ENCODE measurements at regions not wholly inside any gene's neighbourhood (a gene's known extent, or its start where the extent isn't known, plus 50 kb on each side); places are given as distances from the start of the nearest gene placed in this dataset.

GRCh38 chr6:66687611-66688140 lies 980.6 kb upstream of the EYS start (continued):
- no peak for TF ChIP-seq ZNF274 (IDR thresholded peaks at IDR 0.05; ENCODE audit: low read length)
- TF ChIP-seq ZNF274 (tag by site-specific recombination; IDR thresholded peaks at IDR 0.05; ENCODE audit: borderline replicate concordance), result no peak
- TF ChIP-seq ZNF146 (tag by site-specific recombination; IDR thresholded peaks at IDR 0.05), result no peak
- no peak for TF ChIP-seq OVOL3 (tag by site-specific recombination; IDR thresholded peaks at IDR 0.05)
- no peak for TF ChIP-seq ZNF202 (tag by site-specific recombination; IDR thresholded peaks at IDR 0.05; ENCODE audit: borderline replicate concordance)
- TF ChIP-seq KLF10 (tag by site-specific recombination; IDR thresholded peaks at IDR 0.05), result no peak
- TF ChIP-seq, protein P1, sequence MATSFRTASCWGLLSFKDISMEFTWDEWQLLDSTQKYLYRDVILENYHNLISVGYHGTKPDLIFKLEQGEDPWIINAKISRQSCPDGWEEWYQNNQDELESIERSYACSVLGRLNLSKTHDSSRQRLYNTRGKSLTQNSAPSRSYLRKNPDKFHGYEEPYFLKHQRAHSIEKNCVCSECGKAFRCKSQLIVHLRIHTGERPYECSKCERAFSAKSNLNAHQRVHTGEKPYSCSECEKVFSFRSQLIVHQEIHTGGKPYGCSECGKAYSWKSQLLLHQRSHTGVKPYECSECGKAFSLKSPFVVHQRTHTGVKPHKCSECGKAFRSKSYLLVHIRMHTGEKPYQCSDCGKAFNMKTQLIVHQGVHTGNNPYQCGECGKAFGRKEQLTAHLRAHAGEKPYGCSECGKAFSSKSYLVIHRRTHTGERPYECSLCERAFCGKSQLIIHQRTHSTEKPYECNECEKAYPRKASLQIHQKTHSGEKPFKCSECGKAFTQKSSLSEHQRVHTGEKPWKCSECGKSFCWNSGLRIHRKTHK (tag by site-specific recombination; IDR thresholded peaks at IDR 0.05), result no peak
- no peak for TF ChIP-seq ZNF660 (tag by site-specific recombination; IDR thresholded peaks at IDR 0.05)
- TF ChIP-seq ZNF610 (tag by site-specific recombination; IDR thresholded peaks at IDR 0.05; ENCODE audit: borderline replicate concordance), result no peak
- no peak for TF ChIP-seq EGR2 (tag by site-specific recombination; IDR thresholded peaks at IDR 0.05; ENCODE audit: low read depth)
- no peak for TF ChIP-seq ZNF394 (tag by site-specific recombination; IDR thresholded peaks at IDR 0.05; ENCODE audit: borderline replicate concordance)

- no peaks in the 10 kb centered on the region for H3K36me3 ChIP-seq (ENCODE audit: control insufficient read depth in 2 of 2, insufficient read depth in 1 of 2, low read length in 2 of 2)
Measured at GRCh38 chr6:66675906-66676305, 968.9 kb upstream of the EYS start.

GRCh38 chr6:66664112-66664511 lies 957.1 kb upstream of the EYS start:
- Histone ChIP-seq H3K4me3 (ENCODE audit: low read depth, low read length) (no peak overlapping the region), H3K9me3 (ENCODE audit: control insufficient read depth, insufficient read depth, low read depth, low read length) (no peaks in the 10 kb centered on the region), H3K4me1 (ENCODE audit: control insufficient read depth, insufficient read depth, low read length) (no peaks in the 10 kb centered on the region), H3K27ac (ENCODE audit: extremely low read depth, low read depth, low read length) (no peak overlapping the region), H3K36me3 (ENCODE audit: control insufficient read depth in 2 of 2, insufficient read depth in 1 of 2, low read length in 2 of 2) (no peaks in the 10 kb centered on the region)
- ChIA-PET POLR2A (no interaction called here), CTCF (no interaction called here)
- TF ChIP-seq YY2 (tag by site-specific recombination; IDR thresholded peaks at IDR 0.05), result no peak
- no peak for TF ChIP-seq ZNF266 (tag by site-specific recombination; IDR thresholded peaks at IDR 0.05; ENCODE audit: low read depth)
- no peak for TF ChIP-seq ZSCAN16 (tag by site-specific recombination; IDR thresholded peaks at IDR 0.05)
- no peak for TF ChIP-seq ZNF426 (tag by site-specific recombination; IDR thresholded peaks at IDR 0.05)
- TF ChIP-seq HOXA7 (CRISPR knock-in tag; IDR thresholded peaks at IDR 0.05; ENCODE audit: borderline replicate concordance), result no peak
- TF ChIP-seq ZNF521 (tag by site-specific recombination; IDR thresholded peaks at IDR 0.05), result no peak
- no peak for TF ChIP-seq ZNF280D (tag by site-specific recombination; IDR thresholded peaks at IDR 0.05)
- TF ChIP-seq ZNF23 (tag by site-specific recombination; IDR thresholded peaks at IDR 0.05; ENCODE audit: borderline replicate concordance), result no peak
- no peak for TF ChIP-seq ZNF621 (tag by site-specific recombination; IDR thresholded peaks at IDR 0.05)
- no peak for TF ChIP-seq ZNF175 (tag by site-specific recombination; IDR thresholded peaks at IDR 0.05)
- no peak for TF ChIP-seq KLF16 (tag by site-specific recombination; IDR thresholded peaks at IDR 0.05)
- TF ChIP-seq, protein P2, sequence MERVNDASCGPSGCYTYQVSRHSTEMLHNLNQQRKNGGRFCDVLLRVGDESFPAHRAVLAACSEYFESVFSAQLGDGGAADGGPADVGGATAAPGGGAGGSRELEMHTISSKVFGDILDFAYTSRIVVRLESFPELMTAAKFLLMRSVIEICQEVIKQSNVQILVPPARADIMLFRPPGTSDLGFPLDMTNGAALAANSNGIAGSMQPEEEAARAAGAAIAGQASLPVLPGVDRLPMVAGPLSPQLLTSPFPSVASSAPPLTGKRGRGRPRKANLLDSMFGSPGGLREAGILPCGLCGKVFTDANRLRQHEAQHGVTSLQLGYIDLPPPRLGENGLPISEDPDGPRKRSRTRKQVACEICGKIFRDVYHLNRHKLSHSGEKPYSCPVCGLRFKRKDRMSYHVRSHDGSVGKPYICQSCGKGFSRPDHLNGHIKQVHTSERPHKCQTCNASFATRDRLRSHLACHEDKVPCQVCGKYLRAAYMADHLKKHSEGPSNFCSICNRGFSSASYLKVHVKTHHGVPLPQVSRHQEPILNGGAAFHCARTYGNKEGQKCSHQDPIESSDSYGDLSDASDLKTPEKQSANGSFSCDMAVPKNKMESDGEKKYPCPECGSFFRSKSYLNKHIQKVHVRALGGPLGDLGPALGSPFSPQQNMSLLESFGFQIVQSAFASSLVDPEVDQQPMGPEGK (tag by site-specific recombination; IDR thresholded peaks at IDR 0.05), result no peak
- no peak for TF ChIP-seq ZNF274 (IDR thresholded peaks at IDR 0.05; ENCODE audit: low read length)
- no peak for TF ChIP-seq ZNF274 (tag by site-specific recombination; IDR thresholded peaks at IDR 0.05; ENCODE audit: borderline replicate concordance)
- no peak for TF ChIP-seq ZNF423 (tag by site-specific recombination; IDR thresholded peaks at IDR 0.05)

More at GRCh38 chr6:66675906-66676305, 968.9 kb upstream of the EYS start:
- ChIA-PET POLR2A (no interaction called here), CTCF (no interaction called here)
- TF ChIP-seq ZNF473 (tag by site-specific recombination; IDR thresholded peaks at IDR 0.05) (no peak), ZNF404 (tag by site-specific recombination; IDR thresholded peaks at IDR 0.05) (no peak), ZSCAN23 (tag by site-specific recombination; IDR thresholded peaks at IDR 0.05) (no peak), ZNF146 (tag by site-specific recombination; IDR thresholded peaks at IDR 0.05) (no peak), IKZF3 (tag by site-specific recombination; IDR thresholded peaks at IDR 0.05) (no peak), SALL2 (tag by site-specific recombination; IDR thresholded peaks at IDR 0.05; ENCODE audit: borderline replicate concordance) (no peak), ZNF133 (tag by site-specific recombination; IDR thresholded peaks at IDR 0.05) (no peak), ZNF157 (tag by site-specific recombination; IDR thresholded peaks at IDR 0.05) (no peak)
- H3K9me3 ChIP-seq (ENCODE audit: control insufficient read depth, insufficient read depth, low read depth, low read length), result no peaks in the 10 kb centered on the region
- no peak overlapping the region for H3K27ac ChIP-seq (ENCODE audit: extremely low read depth, low read depth, low read length)
- H3K4me3 ChIP-seq (ENCODE audit: low read depth, low read length), result no peak overlapping the region
- H3K4me1 ChIP-seq (ENCODE audit: control insufficient read depth, insufficient read depth, low read length), result no peaks in the 10 kb centered on the region

All from HEK293 (cell line).